Loucy (cell line): ENCODE measurements at regions not wholly inside any gene's neighbourhood (a gene's known extent, or its start where the extent isn't known, plus 50 kb on each side); places are given as distances from the start of the nearest gene placed in this dataset.
"Not testable (repeated sequence)": the region's sequence is repeated elsewhere in the genome, so short reads cannot be mapped to it uniquely, and the experiment has no call there.

Source experiments
- EZH2phosphoT487 ChIP-seq: fragments of 200-600 bp; IDR thresholded peaks from 2 replicates; pipeline ENCODE4 v1.6.1; 2018; ENCODE audit warnings: antibody characterized with exemption, mild to moderate bottlenecking, moderate library complexity, borderline replicate concordance
- TF ChIP-seq, protein P1 (sequence below): fragments of 200-600 bp; sonication (generic); conservative IDR thresholded peaks from 2 replicates; pipeline ENCODE4 v1.5.1; 2014; ENCODE audit warnings: mild to moderate bottlenecking, antibody characterized with exemption, low read length

DNA sequence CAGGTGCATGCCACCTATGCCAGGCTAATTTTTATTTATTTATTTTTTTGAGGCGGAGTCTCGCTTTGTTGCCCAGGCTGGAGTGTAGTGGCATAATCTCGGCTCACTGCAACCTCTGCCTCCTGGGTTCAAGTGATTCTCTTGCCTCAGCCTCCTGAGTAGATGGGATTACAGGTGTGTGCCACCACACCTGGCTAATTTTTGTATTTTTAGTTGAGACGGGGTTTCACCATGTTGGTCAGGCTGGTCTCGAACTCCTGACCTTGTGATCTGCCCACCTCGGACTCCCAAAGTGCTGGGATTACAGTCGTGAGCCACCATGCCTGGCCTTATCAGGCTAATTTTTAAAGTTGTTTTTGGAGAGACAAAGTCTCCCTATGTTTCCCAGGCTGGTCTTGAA, 210.7 kb upstream of the ZNF217 start:
- TF ChIP-seq, protein P1, sequence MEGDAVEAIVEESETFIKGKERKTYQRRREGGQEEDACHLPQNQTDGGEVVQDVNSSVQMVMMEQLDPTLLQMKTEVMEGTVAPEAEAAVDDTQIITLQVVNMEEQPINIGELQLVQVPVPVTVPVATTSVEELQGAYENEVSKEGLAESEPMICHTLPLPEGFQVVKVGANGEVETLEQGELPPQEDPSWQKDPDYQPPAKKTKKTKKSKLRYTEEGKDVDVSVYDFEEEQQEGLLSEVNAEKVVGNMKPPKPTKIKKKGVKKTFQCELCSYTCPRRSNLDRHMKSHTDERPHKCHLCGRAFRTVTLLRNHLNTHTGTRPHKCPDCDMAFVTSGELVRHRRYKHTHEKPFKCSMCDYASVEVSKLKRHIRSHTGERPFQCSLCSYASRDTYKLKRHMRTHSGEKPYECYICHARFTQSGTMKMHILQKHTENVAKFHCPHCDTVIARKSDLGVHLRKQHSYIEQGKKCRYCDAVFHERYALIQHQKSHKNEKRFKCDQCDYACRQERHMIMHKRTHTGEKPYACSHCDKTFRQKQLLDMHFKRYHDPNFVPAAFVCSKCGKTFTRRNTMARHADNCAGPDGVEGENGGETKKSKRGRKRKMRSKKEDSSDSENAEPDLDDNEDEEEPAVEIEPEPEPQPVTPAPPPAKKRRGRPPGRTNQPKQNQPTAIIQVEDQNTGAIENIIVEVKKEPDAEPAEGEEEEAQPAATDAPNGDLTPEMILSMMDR = not testable (repeated sequence)
- not testable (repeated sequence) for TF ChIP-seq EZH2phosphoT487
